HepG2 (cell line): ENCODE measurements at regions not wholly inside any gene's neighbourhood (a gene's known extent, or its start where the extent isn't known, plus 50 kb on each side); places are given as distances from the start of the nearest gene placed in this dataset.

Source experiments
- ATAC-seq: fragments of 200-7000 bp; cut with Tn5 transposase; 3 replicates; pipeline ENCODE4 v1.9.1; 2020; ENCODE audit warnings: mild to moderate bottlenecking, moderate library complexity
- BruUV-seq: library from RNA; stranded (reverse); fragments of 400-500 nt; replicated peaks from 2 replicates; lab custom pipeline; 2021; lab: Mats Ljungman, UMichigan
- CTCF ChIA-PET: fragments of 300-600 bp; formaldehyde crosslinking; extraction: SDS; loops from one replicate; lab custom pipeline; 2021; ENCODE audit warnings: low total read pairs, inconsistent platforms, low intra/inter-chr PET ratio; lab: Yijun Ruan, JAX
- POLR2A ChIA-PET: fragments of 350-600 bp; sonication (Branson Sonifier 250); formaldehyde crosslinking; loops from one replicate; lab custom pipeline; 2020; ENCODE audit warnings: antibody characterized with exemption, inconsistent platforms; lab: Yijun Ruan, JAX
- DNase-seq: peaks from one replicate; pipeline ENCODE4 v3.0.0-alpha.2; 2015; ENCODE audit warnings: low spot score
- FAIRE-seq: peaks from 3 replicates; lab custom pipeline; 2011; peaks lifted over from hg19 to GRCh38; lab: Jason Lieb, UNC
- H2AFZ ChIP-seq: one replicate; pipeline ENCODE4 v1.6.1; 2011; ENCODE audit warnings: low read length, inconsistent platforms
- H3K27ac ChIP-seq: fragments of 300-600 bp; 3 replicates; pipeline ENCODE4 v1.8.0; 2011; ENCODE audit warnings: mixed run types, mild to moderate bottlenecking, mixed read lengths, low read length, inconsistent platforms; ENCODE audit not compliant: insufficient read depth; ENCODE audit errors: extremely low read length
- H3K27me3 ChIP-seq, 2 experiments: fragments of 200-600 bp in 1 of 2; 2 replicates in 1 of 2; 3 replicates in 1 of 2; pipeline versions ENCODE4 v1.6.0 to v1.8.0; 2011; ENCODE audit warnings: low read length in 2 of 2, mild to moderate bottlenecking in 2 of 2, moderate library complexity in 2 of 2, inconsistent platforms in 1 of 2; ENCODE audit not compliant: insufficient read depth in 2 of 2, control insufficient read depth in 1 of 2
- H3K36me3 ChIP-seq, 2 experiments: fragments of 200-600 bp in 1 of 2; replicated peaks in 1 of 2; 2 replicates in 1 of 2; 3 replicates in 1 of 2; pipeline versions ENCODE4 v1.5.1 to v1.8.0; 2011; ENCODE audit warnings: low read length in 2 of 2, inconsistent platforms in 1 of 2; ENCODE audit not compliant: insufficient read depth in 2 of 2, control insufficient read depth in 1 of 2
- H3K4me1 ChIP-seq: 2 replicates; pipeline ENCODE4 v1.5.1; 2012; ENCODE audit warnings: low read length, inconsistent platforms; ENCODE audit not compliant: insufficient read depth
- H3K4me2 ChIP-seq: 2 replicates; pipeline ENCODE4 v1.6.0; 2011; ENCODE audit warnings: low read depth, low read length, inconsistent platforms
- H3K4me3 ChIP-seq, 3 experiments: fragments of 200-600 bp in 1 of 3; sonication (generic), shearing (Covaris generic) in 1 of 3; replicated peaks in 1 of 3; 2 replicates each; pipeline ENCODE4 v1.5.1; 2011 to 2016; ENCODE audit warnings: low read length in 3 of 3, inconsistent platforms in 2 of 3, low read depth in 2 of 3, mild to moderate bottlenecking in 2 of 3, control low read depth in 1 of 3, mixed read lengths in 1 of 3; ENCODE audit not compliant: insufficient read depth in 1 of 3
- H3K79me2 ChIP-seq: one replicate; pipeline ENCODE4 v1.6.1; 2011; ENCODE audit warnings: low read length, inconsistent platforms; ENCODE audit not compliant: insufficient read depth
- H3K9ac ChIP-seq: 2 replicates; pipeline ENCODE4 v1.6.0; 2011; ENCODE audit warnings: mild to moderate bottlenecking, low read depth, low read length, inconsistent platforms; ENCODE audit not compliant: insufficient read depth
- H3K9me3 ChIP-seq: 2 replicates; pipeline ENCODE4 v1.5.1; 2012; ENCODE audit warnings: mild to moderate bottlenecking, low read length
- H4K20me1 ChIP-seq: 2 replicates; pipeline ENCODE4 v1.6.0; 2011; ENCODE audit warnings: inconsistent platforms, mild to moderate bottlenecking, low read length, moderate library complexity; ENCODE audit not compliant: insufficient read depth
- AKAP8 ChIP-seq: sonication (generic); formaldehyde crosslinking; IDR thresholded peaks from 2 replicates; pipeline ENCODE4 v1.5.1; 2020; ENCODE audit warnings: mild to moderate bottlenecking, missing genetic modification reagents
- BCL6 ChIP-seq: IDR thresholded peaks from 2 replicates; pipeline ENCODE4 v1.6.1; 2016; ENCODE audit warnings: missing genetic modification reagents, missing compliant biosample characterization
- FOXP1 ChIP-seq, 2 experiments: fragments of 450-650 bp in 1 of 2; IDR thresholded peaks; 2 replicates each; pipeline ENCODE4 v1.6.1; 2017 to 2018; ENCODE audit warnings: antibody characterized with exemption in 1 of 2
- KAT8 ChIP-seq: IDR thresholded peaks from 2 replicates; pipeline ENCODE4 v1.6.1; 2016; ENCODE audit warnings: missing genetic modification reagents, missing compliant biosample characterization
- MLLT10 ChIP-seq: sonication (generic); formaldehyde crosslinking; IDR thresholded peaks from 2 replicates; pipeline ENCODE4 v1.4.0; 2020; ENCODE audit warnings: missing genetic modification reagents
- NPAS2 ChIP-seq: sonication (generic); formaldehyde crosslinking; IDR thresholded peaks from 2 replicates; pipeline ENCODE4 v1.8.0; 2022; ENCODE audit warnings: mild to moderate bottlenecking, missing genetic modification reagents, borderline replicate concordance
- ZBTB38 ChIP-seq: sonication (generic); formaldehyde crosslinking; IDR thresholded peaks from 2 replicates; pipeline ENCODE4 v1.5.1; 2020; ENCODE audit warnings: mild to moderate bottlenecking, missing genetic modification reagents
- ZC3H13 ChIP-seq: sonication (generic); formaldehyde crosslinking; IDR thresholded peaks from 2 replicates; pipeline ENCODE4 v1.8.1; 2023; ENCODE audit warnings: mild to moderate bottlenecking, missing genetic modification reagents, moderate library complexity
- ZKSCAN1 ChIP-seq: fragments of 150-350 bp; IDR thresholded peaks from 2 replicates; pipeline ENCODE4 v1.6.1; 2014; ENCODE audit warnings: low read length
- ZNF30 ChIP-seq: sonication (generic); formaldehyde crosslinking; IDR thresholded peaks from 2 replicates; pipeline ENCODE4 v1.5.0; 2020; ENCODE audit warnings: mild to moderate bottlenecking, missing genetic modification reagents
- WGBS: methylation state at CpG from one replicate; pipeline ENCODE4 v1.1.6; 2017; ENCODE audit warnings: low lambda C conversion rate; 5-methylcytosine and 5-hydroxymethylcytosine counted together
- in situ Hi-C: cut with HindIII; loops from 2 replicates; pipeline ENCODE4 v1.10.0; 2017; ENCODE audit warnings: low pct_unique_long_range_greater_than_20kb; ENCODE audit not compliant: extremely low pct_ligation_motif_present
- intact Hi-C: fragments of 100-400 bp; cut with micrococcal nuclease; formaldehyde crosslinking; loops from one replicate; pipeline ENCODE4 v1.10.0; 2022; ENCODE audit not compliant: unreplicated experiment
- TF ChIP-seq, protein P1 (sequence below): IDR thresholded peaks from 2 replicates; pipeline ENCODE4 v1.6.1; 2016; ENCODE audit warnings: low read depth, control low read depth
- TF ChIP-seq, protein P2 (sequence below): sonication (generic); formaldehyde crosslinking; IDR thresholded peaks from 2 replicates; pipeline ENCODE4 v1.4.0; 2020; ENCODE audit warnings: missing genetic modification reagents, low read depth, mild to moderate bottlenecking, borderline replicate concordance

DNA sequence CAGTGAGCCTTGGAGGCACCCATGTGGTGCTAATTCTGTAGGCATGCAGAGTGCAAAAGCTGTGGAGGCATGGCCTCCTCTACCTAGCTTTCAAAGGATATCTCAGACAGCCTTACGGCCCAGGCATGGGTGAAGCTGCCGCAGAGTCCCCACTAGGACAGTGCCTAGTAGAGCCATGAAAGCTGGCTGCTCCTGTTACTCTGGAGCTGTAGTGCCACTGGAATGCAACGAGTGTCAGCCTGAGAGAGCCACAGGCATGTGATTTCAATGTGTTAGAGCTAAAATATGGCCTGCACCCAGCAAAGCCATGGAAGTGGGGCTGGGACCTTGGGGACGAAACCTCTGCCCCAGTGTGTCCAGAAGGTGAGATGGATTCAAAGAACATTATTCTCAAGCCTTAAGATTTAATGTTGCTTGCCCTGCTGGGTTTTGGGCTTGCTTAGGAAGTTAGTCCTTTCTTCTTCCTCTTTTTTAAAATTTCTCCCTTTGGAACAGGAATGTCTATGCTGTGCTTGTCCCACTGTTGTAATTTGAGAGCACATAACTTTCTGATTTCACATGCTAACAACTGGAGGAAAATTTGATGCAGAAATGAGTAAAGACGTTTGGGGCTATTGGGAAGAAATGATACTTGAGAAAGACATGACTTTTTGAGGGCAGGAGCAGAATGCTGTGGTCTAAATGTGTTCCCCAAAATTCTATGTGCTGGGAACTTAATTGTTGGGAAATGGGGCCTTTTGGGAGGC is 298.4 kb downstream of the PSAT1 start (continued):
- TF ChIP-seq, protein P1, sequence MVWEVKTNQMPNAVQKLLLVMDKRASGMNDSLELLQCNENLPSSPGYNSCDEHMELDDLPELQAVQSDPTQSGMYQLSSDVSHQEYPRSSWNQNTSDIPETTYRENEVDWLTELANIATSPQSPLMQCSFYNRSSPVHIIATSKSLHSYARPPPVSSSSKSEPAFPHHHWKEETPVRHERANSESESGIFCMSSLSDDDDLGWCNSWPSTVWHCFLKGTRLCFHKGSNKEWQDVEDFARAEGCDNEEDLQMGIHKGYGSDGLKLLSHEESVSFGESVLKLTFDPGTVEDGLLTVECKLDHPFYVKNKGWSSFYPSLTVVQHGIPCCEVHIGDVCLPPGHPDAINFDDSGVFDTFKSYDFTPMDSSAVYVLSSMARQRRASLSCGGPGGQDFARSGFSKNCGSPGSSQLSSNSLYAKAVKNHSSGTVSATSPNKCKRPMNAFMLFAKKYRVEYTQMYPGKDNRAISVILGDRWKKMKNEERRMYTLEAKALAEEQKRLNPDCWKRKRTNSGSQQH, result no peak
- no peak for TF ChIP-seq MLLT10 (CRISPR knock-in tag)
- TF ChIP-seq, protein P2, sequence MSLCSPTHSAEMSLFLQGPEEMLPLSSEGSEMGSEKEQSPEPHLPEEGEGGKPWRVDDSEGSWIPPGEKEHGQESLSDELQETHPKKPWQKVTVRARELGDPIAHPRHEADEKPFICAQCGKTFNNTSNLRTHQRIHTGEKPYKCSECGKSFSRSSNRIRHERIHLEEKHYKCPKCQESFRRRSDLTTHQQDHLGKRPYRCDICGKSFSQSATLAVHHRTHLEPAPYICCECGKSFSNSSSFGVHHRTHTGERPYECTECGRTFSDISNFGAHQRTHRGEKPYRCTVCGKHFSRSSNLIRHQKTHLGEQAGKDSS, result no peak
- TF ChIP-seq BCL6 (CRISPR knock-in tag), result no peak

DNA sequence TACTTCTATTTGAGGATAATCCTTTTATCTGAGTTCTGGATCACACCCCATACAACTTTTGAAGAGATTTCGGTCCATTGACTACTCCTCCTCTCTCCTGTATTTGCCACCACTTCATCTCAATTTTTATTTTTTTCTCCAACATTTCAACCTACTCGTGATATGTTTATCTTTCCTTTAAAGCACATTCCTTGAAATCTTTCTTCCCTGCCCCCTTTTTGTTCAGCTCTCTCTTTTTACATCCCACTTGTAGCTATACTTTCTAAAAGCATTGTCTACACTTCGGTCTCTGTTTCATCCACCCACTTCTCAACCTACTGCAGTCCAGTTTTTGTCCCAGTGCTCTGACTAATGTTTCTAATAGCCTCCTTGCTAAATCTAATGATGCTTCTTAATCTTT is 299.4 kb downstream of the PSAT1 start:
- Histone ChIP-seq H3K27ac (no peak overlapping the region), H3K4me2 (no peak overlapping the region), H3K4me3 (no peak overlapping the region), H3K9me3 (no peaks in the 10 kb centered on the region), H3K36me3 (no peaks in the 10 kb centered on the region), H4K20me1 (no peaks in the 10 kb centered on the region), H3K79me2 (no peaks in the 10 kb centered on the region), H2AFZ (no peak overlapping the region), H3K9ac (no peak overlapping the region), H3K27me3 (peaks cover 0 to 11% of the 10 kb centered on the region in 2 experiments; a peak in 2 of 5 replicates), H3K4me1 (peaks cover 7% of the 10 kb centered on the region)
- ATAC-seq (no peak), DNase-seq (no peak), FAIRE-seq (no peak)
- in situ Hi-C loops, result no loop called here
- BruUV-seq, result no TSS peak
- ChIA-PET POLR2A (no interaction called here), CTCF (no interaction called here)
- under 1% methylated on average over 3 of the region's 3 CpGs for WGBS
- intact Hi-C loops, result no loop called here
- no peak for TF ChIP-seq KAT8 (CRISPR knock-in tag)
- no peak for TF ChIP-seq NPAS2
- no peak for TF ChIP-seq ZBTB38
- no peak for TF ChIP-seq AKAP8
- no peak for TF ChIP-seq ZNF30 (CRISPR knock-in tag)
- no peak for TF ChIP-seq ZKSCAN1
- TF ChIP-seq FOXP1 (IDR thresholded peaks at IDR 0.05), result no peak
- no peak for TF ChIP-seq FOXP1 (CRISPR knock-in tag; IDR thresholded peaks at IDR 0.05)
- no peak for TF ChIP-seq ZC3H13 (CRISPR knock-in tag)
